Prostate gland (tissue), 2 donors: ENCODE measurements at regions not wholly inside any gene's neighbourhood (a gene's known extent, or its start where the extent isn't known, plus 50 kb on each side); places are given as distances from the start of the nearest gene placed in this dataset.

ENCODE experiments used
- CTCF ChIP-seq, 4 experiments: fragments of 200-600 bp in 2 of 4; fragments of 450-650 bp in 2 of 4; sonication (generic) in 2 of 4; IDR thresholded peaks; 1 replicate in 3 of 4; 2 replicates in 1 of 4; pipeline ENCODE4 v1.5.1; 2016 to 2019; ENCODE audit warnings: antibody characterized with exemption in 4 of 4, mild to moderate bottlenecking in 2 of 4, moderate library complexity in 2 of 4
- POLR2A ChIP-seq: fragments of 450-650 bp; IDR thresholded peaks from one replicate; pipeline ENCODE4 v1.6.1; 2016; ENCODE audit warnings: antibody characterized with exemption, mild to moderate bottlenecking
- POLR2AphosphoS5 ChIP-seq: sonication (generic); formaldehyde crosslinking; IDR thresholded peaks from one replicate; pipeline ENCODE4 v1.6.1; 2017; ENCODE audit warnings: antibody characterized with exemption

GRCh38 chr2:153074207-153074606 lies 355.8 kb downstream of the ARL6IP6 start:
- TF ChIP-seq POLR2AphosphoS5: no peak
- no peak for TF ChIP-seq POLR2A
- TF ChIP-seq CTCF (IDR thresholded peaks at IDR 0.05): no peak
